ENCODE measurements at regions not wholly inside any gene's neighbourhood (a gene's known extent, or its start where the extent isn't known, plus 50 kb on each side); places are given as distances from the start of the nearest gene placed in this dataset.

DNA sequence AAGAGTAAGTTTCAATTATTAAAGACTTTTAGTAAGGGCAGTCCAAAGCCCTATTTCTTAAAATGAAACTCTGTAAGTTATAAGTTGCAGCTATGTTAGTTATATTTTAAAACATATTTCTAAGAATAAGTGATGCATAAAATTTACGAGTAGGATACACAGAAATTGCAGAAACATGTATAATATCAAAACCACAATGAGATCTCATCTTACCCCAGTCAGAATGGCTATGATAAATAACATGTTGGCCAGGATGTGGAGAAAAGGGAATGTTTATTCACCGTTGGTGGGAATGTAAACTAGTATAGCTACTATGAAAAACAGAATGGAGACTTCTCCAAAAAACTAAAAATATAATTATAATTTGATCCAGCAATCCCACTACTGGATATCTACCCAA, 201.2 kb downstream of the CBLN2 start:
- TF ChIP-seq, protein P1, sequence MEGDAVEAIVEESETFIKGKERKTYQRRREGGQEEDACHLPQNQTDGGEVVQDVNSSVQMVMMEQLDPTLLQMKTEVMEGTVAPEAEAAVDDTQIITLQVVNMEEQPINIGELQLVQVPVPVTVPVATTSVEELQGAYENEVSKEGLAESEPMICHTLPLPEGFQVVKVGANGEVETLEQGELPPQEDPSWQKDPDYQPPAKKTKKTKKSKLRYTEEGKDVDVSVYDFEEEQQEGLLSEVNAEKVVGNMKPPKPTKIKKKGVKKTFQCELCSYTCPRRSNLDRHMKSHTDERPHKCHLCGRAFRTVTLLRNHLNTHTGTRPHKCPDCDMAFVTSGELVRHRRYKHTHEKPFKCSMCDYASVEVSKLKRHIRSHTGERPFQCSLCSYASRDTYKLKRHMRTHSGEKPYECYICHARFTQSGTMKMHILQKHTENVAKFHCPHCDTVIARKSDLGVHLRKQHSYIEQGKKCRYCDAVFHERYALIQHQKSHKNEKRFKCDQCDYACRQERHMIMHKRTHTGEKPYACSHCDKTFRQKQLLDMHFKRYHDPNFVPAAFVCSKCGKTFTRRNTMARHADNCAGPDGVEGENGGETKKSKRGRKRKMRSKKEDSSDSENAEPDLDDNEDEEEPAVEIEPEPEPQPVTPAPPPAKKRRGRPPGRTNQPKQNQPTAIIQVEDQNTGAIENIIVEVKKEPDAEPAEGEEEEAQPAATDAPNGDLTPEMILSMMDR (IDR thresholded peaks at IDR 0.05), result no peak
- TF ChIP-seq POLR2A (IDR thresholded peaks at IDR 0.05), result no peak

All from uterus (tissue), 2 donors.